Breast epithelium (tissue), 4 donors: ENCODE measurements at regions not wholly inside any gene's neighbourhood (a gene's known extent, or its start where the extent isn't known, plus 50 kb on each side); places are given as distances from the start of the nearest gene placed in this dataset.

Source experiments
- DNase-seq, 2 donors: peaks; one replicate each; pipeline ENCODE4 v3.0.0-alpha.2; 2019; ENCODE audit warnings: low spot score in 2 of 2
- H3K27ac ChIP-seq, 2 donors: fragments of 200-600 bp; sonication (generic) in 1 of 2; one replicate each; pipeline ENCODE4 v1.5.1; 2016 to 2019; ENCODE audit warnings: mild to moderate bottlenecking in 1 of 2
- H3K27me3 ChIP-seq, 2 donors: fragments of 200-600 bp; sonication (generic) in 1 of 2; one replicate each; pipeline versions ENCODE4 v1.5.1 to v1.6.0; 2017 to 2019; ENCODE audit warnings: control low read depth in 1 of 2, mild to moderate bottlenecking in 1 of 2
- H3K36me3 ChIP-seq: fragments of 200-600 bp; one replicate; pipeline ENCODE4 v1.5.1; 2019
- H3K4me1 ChIP-seq, 2 donors: fragments of 200-600 bp; sonication (generic); one replicate each; pipeline ENCODE4 v1.5.1; 2016 to 2019; ENCODE audit warnings: control low read depth in 1 of 2
- H3K4me3 ChIP-seq, 3 donors: fragments of 200-600 bp; sonication (generic); 1 replicate in 2 of 3; 2 replicates in 1 of 3; pipeline ENCODE4 v1.5.1; 2016 to 2019; ENCODE audit warnings: mild to moderate bottlenecking in 3 of 3, moderate library complexity in 2 of 3
- H3K9me3 ChIP-seq, 2 donors: fragments of 200-600 bp; sonication (generic) in 1 of 2; one replicate each; pipeline ENCODE4 v1.5.1; 2016 to 2019; ENCODE audit warnings: control low read depth in 1 of 2
- POLR2A ChIP-seq: fragments of 450-650 bp; IDR thresholded peaks from one replicate; pipeline ENCODE4 v1.6.1; 2016; ENCODE audit warnings: antibody characterized with exemption, mild to moderate bottlenecking, moderate library complexity
- POLR2AphosphoS5 ChIP-seq, 3 donors: sonication (generic); formaldehyde crosslinking; IDR thresholded peaks; one replicate each; pipeline ENCODE4 v1.6.1; 2017; ENCODE audit warnings: antibody characterized with exemption in 3 of 3
- intact Hi-C: fragments of 100-400 bp; cut with DNase I; formaldehyde crosslinking; loops from one replicate; pipeline ENCODE4 v1.15.1; 2023; ENCODE audit warnings: low total_unique reads
- TF ChIP-seq, protein P1 (sequence below), 3 donors: fragments of 450-650 bp; IDR thresholded peaks; one replicate each; pipeline ENCODE4 v1.5.1; 2016 to 2017; ENCODE audit warnings: antibody characterized with exemption in 3 of 3, mild to moderate bottlenecking in 3 of 3, moderate library complexity in 3 of 3

- TF ChIP-seq POLR2AphosphoS5 (IDR thresholded peaks at IDR 0.05) = no peak
- TF ChIP-seq POLR2A = no peak
- TF ChIP-seq, protein P1, sequence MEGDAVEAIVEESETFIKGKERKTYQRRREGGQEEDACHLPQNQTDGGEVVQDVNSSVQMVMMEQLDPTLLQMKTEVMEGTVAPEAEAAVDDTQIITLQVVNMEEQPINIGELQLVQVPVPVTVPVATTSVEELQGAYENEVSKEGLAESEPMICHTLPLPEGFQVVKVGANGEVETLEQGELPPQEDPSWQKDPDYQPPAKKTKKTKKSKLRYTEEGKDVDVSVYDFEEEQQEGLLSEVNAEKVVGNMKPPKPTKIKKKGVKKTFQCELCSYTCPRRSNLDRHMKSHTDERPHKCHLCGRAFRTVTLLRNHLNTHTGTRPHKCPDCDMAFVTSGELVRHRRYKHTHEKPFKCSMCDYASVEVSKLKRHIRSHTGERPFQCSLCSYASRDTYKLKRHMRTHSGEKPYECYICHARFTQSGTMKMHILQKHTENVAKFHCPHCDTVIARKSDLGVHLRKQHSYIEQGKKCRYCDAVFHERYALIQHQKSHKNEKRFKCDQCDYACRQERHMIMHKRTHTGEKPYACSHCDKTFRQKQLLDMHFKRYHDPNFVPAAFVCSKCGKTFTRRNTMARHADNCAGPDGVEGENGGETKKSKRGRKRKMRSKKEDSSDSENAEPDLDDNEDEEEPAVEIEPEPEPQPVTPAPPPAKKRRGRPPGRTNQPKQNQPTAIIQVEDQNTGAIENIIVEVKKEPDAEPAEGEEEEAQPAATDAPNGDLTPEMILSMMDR (IDR thresholded peaks at IDR 0.05) = no peak
These were observed 307.6 kb downstream of the QKI start for GRCh38 chr6:163721922-163722692.

GRCh38 chr6:163721435-163721834 lies 306.9 kb downstream of the QKI start:
- H3K4me3 ChIP-seq = no peak overlapping the region
- H3K4me1 ChIP-seq = no peaks in the 10 kb centered on the region
- intact Hi-C loops = no loop called here
- no peak for DNase-seq
- TF ChIP-seq POLR2A (no peak), POLR2AphosphoS5 (IDR thresholded peaks at IDR 0.05) (no peak)
- TF ChIP-seq, protein P1 (IDR thresholded peaks at IDR 0.05) = no peak
- H3K27ac ChIP-seq = no peak overlapping the region
- no peaks in the 10 kb centered on the region for H3K36me3 ChIP-seq
- H3K27me3 ChIP-seq = no peaks in the 10 kb centered on the region
- no peaks in the 10 kb centered on the region for H3K9me3 ChIP-seq

More at GRCh38 chr6:163721922-163722692, 307.6 kb downstream of the QKI start:
- no peak for DNase-seq
- H3K9me3 ChIP-seq = no peaks in the 10 kb centered on the region
- H3K4me3 ChIP-seq = no peak overlapping the region
- H3K4me1 ChIP-seq = no peaks in the 10 kb centered on the region
- no peaks in the 10 kb centered on the region for H3K36me3 ChIP-seq
- no peaks in the 10 kb centered on the region for H3K27me3 ChIP-seq
- H3K27ac ChIP-seq = no peak overlapping the region
- intact Hi-C loops = no loop called here

GRCh38 chr6:163720460-163721235 lies 306.1 kb downstream of the QKI start:
- H3K4me1 ChIP-seq = no peaks in the 10 kb centered on the region
- H3K36me3 ChIP-seq = no peaks in the 10 kb centered on the region
- intact Hi-C loops = no loop called here
- no peaks in the 10 kb centered on the region for H3K9me3 ChIP-seq
- TF ChIP-seq POLR2AphosphoS5 (IDR thresholded peaks at IDR 0.05) (no peak), POLR2A (no peak)
- TF ChIP-seq, protein P1 (IDR thresholded peaks at IDR 0.05) = no peak
- H3K4me3 ChIP-seq = no peak overlapping the region
- H3K27me3 ChIP-seq = no peaks in the 10 kb centered on the region
- DNase-seq = no peak
- H3K27ac ChIP-seq = no peak overlapping the region

DNA sequence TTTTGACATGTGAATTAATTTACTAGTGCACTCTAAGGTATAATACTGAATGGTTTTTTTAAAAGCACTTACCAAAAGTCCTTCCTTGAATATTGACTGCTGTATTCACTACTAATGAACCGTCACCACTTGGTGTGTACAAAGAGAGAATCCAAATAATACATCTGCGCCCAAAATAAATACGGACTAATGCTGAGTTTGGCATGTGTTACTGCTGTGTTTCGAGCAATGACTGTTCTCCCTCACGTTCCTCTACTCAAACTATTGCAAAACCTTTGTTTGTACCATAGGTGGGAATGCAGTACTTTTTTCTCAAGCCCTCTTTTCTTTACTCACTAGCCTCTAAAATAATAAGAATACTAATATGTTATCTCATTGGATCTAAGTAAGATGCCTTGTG lies 305.5 kb downstream of the QKI start:
- Histone ChIP-seq H3K4me3 (no peak overlapping the region), H3K4me1 (no peaks in the 10 kb centered on the region), H3K27ac (no peak overlapping the region), H3K36me3 (no peaks in the 10 kb centered on the region), H3K9me3 (no peaks in the 10 kb centered on the region), H3K27me3 (no peaks in the 10 kb centered on the region)
- intact Hi-C loops = no loop called here
- TF ChIP-seq POLR2AphosphoS5 (IDR thresholded peaks at IDR 0.05) = no peak
- TF ChIP-seq, protein P1 (IDR thresholded peaks at IDR 0.05) = no peak
- TF ChIP-seq POLR2A = no peak
- DNase-seq = no peak
